DMS153 (cell line): ENCODE measurements at regions not wholly inside any gene's neighbourhood (a gene's known extent, or its start where the extent isn't known, plus 50 kb on each side); places are given as distances from the start of the nearest gene placed in this dataset.

Experiments
- DNase-seq: peaks from one replicate; lab custom pipeline; 2025; lab: John Stamatoyannopoulos, UW

- DNase-seq, result no peak
Observed at GRCh38 chr10:31709476-31709875, 219.2 kb downstream of the ARHGAP12 start.

GRCh38 chr10:31709028-31709427 is 219.6 kb downstream of the ARHGAP12 start:
- no peak for DNase-seq

DNA sequence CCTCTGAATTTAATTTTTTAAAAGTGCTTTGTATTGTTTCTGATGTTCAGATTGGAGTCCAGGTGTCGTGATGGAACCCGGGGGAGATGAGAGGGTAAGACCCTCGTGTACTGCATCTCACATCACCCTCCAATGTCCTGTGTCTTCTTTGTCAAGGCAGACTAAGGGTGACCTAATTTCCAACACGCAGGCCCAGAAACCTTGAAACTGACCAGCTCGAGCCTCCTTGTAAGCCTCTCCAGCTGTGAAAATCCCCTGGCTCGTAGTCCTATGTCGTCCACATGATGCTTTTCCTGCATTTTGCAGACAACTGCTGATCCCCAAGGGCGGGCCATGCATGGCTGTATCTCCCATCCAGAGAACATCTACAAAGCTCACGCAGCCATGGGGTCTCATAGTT is 220.2 kb downstream of the ARHGAP12 start:
- DNase-seq, result no peak

GRCh38 chr10:31708046-31708445 is 220.6 kb downstream of the ARHGAP12 start:
- DNase-seq, result no peak

- no peak for DNase-seq
Observed at GRCh38 chr10:31707093-31708039, 221.3 kb downstream of the ARHGAP12 start.

DNA sequence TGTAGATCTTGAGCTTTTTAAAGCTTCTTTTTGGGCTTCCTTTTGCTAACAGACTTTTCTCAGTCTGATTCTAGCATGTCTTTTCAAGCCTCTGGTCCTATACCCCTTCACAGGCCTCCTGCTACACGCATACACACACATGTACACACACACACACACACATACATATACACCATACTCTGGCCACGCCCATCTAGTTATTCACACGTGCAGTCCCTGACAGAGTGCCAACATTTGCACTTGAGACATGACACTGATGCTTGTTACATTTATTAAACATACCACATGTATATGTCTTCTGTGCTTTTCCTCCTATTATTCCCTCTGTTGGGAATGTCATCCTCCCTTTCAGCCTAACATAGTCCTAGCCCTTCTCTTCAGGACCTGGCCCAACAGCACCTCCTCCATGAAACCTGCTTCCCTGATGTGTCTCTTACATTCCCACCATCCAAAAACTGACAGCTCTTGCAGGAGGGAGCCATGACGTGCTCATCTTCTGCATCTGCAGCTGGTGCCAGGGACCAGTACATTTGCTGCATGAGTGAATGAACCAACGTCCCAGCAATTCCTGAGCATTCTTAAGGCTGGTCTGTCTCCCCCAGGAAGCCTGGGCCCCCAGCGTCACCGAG is 222.1 kb downstream of the ARHGAP12 start:
- no peak for DNase-seq

DNA sequence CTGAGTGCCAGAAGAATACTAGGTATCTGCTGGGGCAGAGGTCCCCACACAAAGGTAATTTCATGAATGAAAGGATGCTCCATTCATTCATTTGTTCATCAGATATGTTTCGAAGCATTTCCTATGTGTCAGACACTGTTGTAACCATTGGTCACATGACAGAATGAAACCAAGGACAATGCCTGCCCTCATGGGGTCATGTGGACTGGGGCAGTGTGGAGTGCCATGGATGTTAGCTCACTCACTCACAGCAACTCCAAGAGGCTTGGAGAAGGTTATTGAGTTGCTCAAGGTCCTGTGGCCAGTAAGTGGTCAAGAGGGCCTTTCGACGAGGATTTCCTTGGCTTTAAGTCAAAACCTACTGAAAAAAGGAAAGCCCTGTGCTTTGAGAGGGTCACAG is 223.5 kb downstream of the ARHGAP12 start:
- no peak for DNase-seq

DNA sequence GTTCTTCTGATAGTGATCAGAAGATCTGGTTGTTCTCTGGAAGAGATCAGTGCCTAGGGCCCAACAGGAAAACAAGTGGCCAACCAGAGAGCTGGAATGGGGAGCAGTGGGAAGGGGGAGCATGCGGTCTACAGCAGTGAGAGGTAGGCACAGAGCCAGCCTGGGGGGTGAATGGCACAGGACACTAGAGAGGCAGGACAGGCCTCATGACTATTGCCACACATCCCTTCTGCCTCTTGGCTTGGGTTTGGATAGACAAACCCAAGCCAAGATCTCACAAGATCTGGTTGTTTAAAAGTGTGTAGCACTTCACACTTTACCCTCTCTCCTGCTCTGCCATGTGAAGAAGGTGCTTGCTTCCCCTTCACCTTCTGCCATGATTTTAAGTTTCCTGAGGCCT is 224.4 kb downstream of the ARHGAP12 start:
- DNase-seq, result no peak

GRCh38 chr10:31702954-31703353 is 225.7 kb downstream of the ARHGAP12 start:
- DNase-seq, result no peak

DNA sequence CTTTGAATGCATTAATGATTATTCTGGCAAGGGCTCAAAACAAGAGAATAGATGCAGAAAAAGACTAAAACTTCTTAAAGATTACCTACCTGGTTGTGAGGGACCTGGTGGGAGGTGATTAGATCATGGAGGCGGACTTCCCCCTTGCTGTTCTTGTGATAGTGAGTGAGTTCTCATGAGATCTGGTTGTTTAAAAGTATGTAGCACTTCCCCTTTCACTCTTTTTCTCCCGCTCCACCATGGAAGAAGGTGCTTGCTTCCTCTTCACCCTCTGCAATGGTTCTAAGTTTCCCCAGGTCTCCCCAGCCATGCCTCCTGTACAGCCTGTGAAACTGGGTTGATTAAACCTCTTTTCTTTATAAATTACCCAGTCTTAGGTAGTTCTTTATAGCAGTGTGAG is 226.6 kb downstream of the ARHGAP12 start:
- DNase-seq, result no peak

- DNase-seq, result no peak
Observed at GRCh38 chr10:31701546-31701945, 227.1 kb downstream of the ARHGAP12 start.

GRCh38 chr10:31700181-31700611 is 228.4 kb downstream of the ARHGAP12 start:
- no peak for DNase-seq

- no peak for DNase-seq
Observed at GRCh38 chr10:31698181-31698830, 230.3 kb downstream of the ARHGAP12 start.

DNA sequence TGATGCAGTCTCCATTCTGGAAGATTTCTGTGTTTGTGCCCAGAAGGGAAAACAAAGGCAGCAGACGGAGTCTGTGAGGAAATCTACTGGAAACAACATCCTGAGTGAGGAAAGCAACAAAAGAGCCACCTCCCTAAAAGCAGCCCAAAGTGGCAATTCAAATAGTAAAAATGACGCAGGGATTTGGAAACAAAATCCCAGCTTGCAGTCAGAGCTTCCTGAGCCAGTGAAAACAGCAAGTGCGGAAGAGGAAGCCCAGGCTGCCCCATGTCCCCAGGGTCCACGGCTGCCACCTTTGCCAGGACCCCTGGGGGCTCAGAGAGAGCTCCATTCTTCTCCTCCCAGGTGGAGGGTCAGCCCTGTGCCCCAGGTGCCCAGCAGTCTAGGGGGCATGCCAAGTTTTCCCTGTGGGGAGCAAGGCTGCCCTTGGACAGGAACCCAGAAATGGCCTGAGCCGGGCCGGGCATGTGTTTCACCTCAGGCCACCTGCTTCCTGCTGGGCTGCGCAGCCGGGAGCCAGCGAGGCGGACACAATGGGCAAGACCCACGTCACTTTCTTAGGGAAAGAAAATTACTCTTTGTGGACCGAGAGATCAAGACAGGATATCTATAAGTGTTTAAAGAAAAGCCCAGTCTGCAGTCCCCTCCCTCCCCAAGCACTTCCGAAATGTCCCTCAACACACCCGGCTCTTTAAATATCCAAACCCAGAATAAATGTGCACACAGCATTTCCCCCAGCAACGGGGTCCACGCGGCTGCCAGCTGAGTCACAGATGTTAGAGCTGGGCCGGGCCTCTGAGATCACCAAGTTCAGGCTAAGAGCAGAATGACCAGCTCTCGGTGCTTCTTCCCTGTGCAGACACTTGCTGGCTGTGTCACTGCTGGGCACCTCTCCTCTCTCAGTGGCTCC is 231.1 kb downstream of the ARHGAP12 start:
- no peak for DNase-seq

- no peak for DNase-seq
Observed at GRCh38 chr10:31694929-31695837, 233.4 kb downstream of the ARHGAP12 start.

DNA sequence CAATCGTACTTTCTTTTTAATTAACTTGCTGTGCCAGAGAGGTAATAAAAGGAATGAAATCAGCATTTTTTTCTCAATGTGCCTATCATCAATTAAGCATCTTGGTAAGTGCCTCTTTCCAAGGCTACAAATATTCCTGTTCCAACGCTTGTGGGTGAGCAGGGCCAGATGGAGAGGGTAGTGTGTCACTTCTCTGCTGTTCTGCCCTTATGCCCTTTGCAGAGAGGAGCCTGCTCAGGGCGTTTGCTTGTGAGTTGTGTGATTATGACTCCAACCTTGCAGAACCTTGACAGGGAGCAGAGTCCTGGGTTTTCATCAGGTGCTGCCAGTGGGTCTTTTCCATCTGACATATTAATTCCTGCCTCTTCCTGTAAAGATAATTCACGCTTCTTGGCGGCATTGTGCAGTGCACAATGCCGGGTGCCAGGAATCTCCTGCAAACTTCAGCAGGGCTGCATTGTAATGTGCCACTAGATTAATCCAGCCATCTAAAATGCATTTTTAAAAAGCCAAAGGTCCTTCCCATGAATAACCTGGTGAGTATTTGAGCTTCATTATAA is 234.4 kb downstream of the ARHGAP12 start:
- no peak for DNase-seq

GRCh38 chr10:31693491-31693890 is 235.1 kb downstream of the ARHGAP12 start:
- no peak for DNase-seq

- DNase-seq, result no peak
Observed at GRCh38 chr10:31689233-31689632, 239.4 kb downstream of the ARHGAP12 start.

- no peak for DNase-seq
Observed at GRCh38 chr10:31687663-31688482, 240.8 kb downstream of the ARHGAP12 start.
